Keratinocyte (primary cell): ENCODE measurements at regions not wholly inside any gene's neighbourhood (a gene's known extent, or its start where the extent isn't known, plus 50 kb on each side); places are given as distances from the start of the nearest gene placed in this dataset.

Experiments
- DNase-seq: peaks from one replicate; pipeline ENCODE4 v3.0.0-alpha.2; 2011; ENCODE audit warnings: low read depth, missing footprints, low spot score
- FAIRE-seq: peaks from 2 replicates; lab custom pipeline; 2011; peaks lifted over from hg19 to GRCh38; lab: Jason Lieb, UNC
- H2AFZ ChIP-seq: 2 replicates; pipeline ENCODE4 v1.6.0; 2012; ENCODE audit warnings: low read length, control low read depth, inconsistent platforms; ENCODE audit not compliant: control insufficient read depth
- H3K27ac ChIP-seq: 2 replicates; pipeline ENCODE4 v1.5.1; 2011; ENCODE audit warnings: low read length; ENCODE audit not compliant: control insufficient read depth, insufficient read depth
- H3K27me3 ChIP-seq: 3 replicates; pipeline ENCODE4 v1.6.0; 2011; ENCODE audit warnings: low read length; ENCODE audit not compliant: control insufficient read depth, insufficient read depth; ENCODE audit errors: extremely low read depth
- H3K36me3 ChIP-seq, 2 experiments: 2 replicates in 1 of 2; 3 replicates in 1 of 2; pipeline ENCODE4 v1.5.1; 2011; ENCODE audit warnings: low read length in 2 of 2, mild to moderate bottlenecking in 1 of 2; ENCODE audit not compliant: control insufficient read depth in 2 of 2, insufficient read depth in 2 of 2; ENCODE audit errors: extremely low read depth in 1 of 2
- H3K4me1 ChIP-seq: 3 replicates; pipeline ENCODE4 v1.5.1; 2011; ENCODE audit warnings: low read length; ENCODE audit not compliant: control insufficient read depth, insufficient read depth; ENCODE audit errors: extremely low read depth
- H3K4me2 ChIP-seq: 3 replicates; pipeline ENCODE4 v1.6.0; 2011; ENCODE audit warnings: low read depth, low read length; ENCODE audit not compliant: control insufficient read depth, insufficient read depth; ENCODE audit errors: extremely low read depth
- H3K4me3 ChIP-seq, 3 experiments: fragments of 200-600 bp in 1 of 3; sonication (generic) in 1 of 3; 2 replicates in 2 of 3; 3 replicates in 1 of 3; pipeline ENCODE4 v1.5.1; 2011 to 2016; ENCODE audit warnings: low read length in 3 of 3, mild to moderate bottlenecking in 3 of 3, control low read depth in 2 of 3, inconsistent platforms in 1 of 3, low read depth in 1 of 3, mixed read lengths in 1 of 3, mixed run types in 1 of 3, moderate library complexity in 1 of 3; ENCODE audit not compliant: control insufficient read depth in 2 of 3, insufficient read depth in 2 of 3; ENCODE audit errors: extremely low read depth in 1 of 3
- H3K79me2 ChIP-seq: 2 replicates; pipeline ENCODE4 v1.6.0; 2012; ENCODE audit warnings: low read length; ENCODE audit not compliant: control insufficient read depth, insufficient read depth
- H3K9ac ChIP-seq: 3 replicates; pipeline ENCODE4 v1.6.0; 2011; ENCODE audit warnings: low read length; ENCODE audit not compliant: control insufficient read depth, insufficient read depth; ENCODE audit errors: extremely low read depth
- H3K9me1 ChIP-seq: 3 replicates; pipeline ENCODE4 v1.6.0; 2011; ENCODE audit warnings: low read length; ENCODE audit not compliant: control insufficient read depth, insufficient read depth; ENCODE audit errors: extremely low read depth
- H3K9me3 ChIP-seq: 2 replicates; pipeline ENCODE4 v1.5.1; 2012; ENCODE audit warnings: low read depth, low read length; ENCODE audit not compliant: control insufficient read depth
- H4K20me1 ChIP-seq: 3 replicates; pipeline ENCODE4 v1.6.0; 2011; ENCODE audit warnings: low read length; ENCODE audit not compliant: control insufficient read depth, insufficient read depth; ENCODE audit errors: extremely low read depth
- EZH2 ChIP-seq: IDR thresholded peaks from one replicate; pipeline ENCODE4 v1.6.1; 2012; ENCODE audit warnings: inconsistent platforms, mild to moderate bottlenecking, low read length, moderate library complexity
- dilution Hi-C: fragments of 300-500 bp; cut with MboI; formaldehyde crosslinking; loops from one replicate; pipeline ENCODE4 v1.7.0; 2020; ENCODE audit warnings: low sequenced_read_pairs; ENCODE audit not compliant: extremely low pct_ligation_motif_present
- TF ChIP-seq, protein P1 (sequence below), 3 experiments: IDR thresholded peaks in 1 of 3; conservative IDR thresholded peaks in 1 of 3; optimal IDR thresholded peaks in 1 of 3; 2 replicates in 2 of 3; 3 replicates in 1 of 3; pipeline versions ENCODE3 to v1.5.1; 2011; ENCODE audit warnings: low read length in 3 of 3, mild to moderate bottlenecking in 3 of 3, moderate library complexity in 2 of 3, control low read depth in 1 of 3, inconsistent platforms in 1 of 3; ENCODE audit not compliant: insufficient read depth in 2 of 3; ENCODE audit errors: extremely low read depth in 1 of 3

DNA sequence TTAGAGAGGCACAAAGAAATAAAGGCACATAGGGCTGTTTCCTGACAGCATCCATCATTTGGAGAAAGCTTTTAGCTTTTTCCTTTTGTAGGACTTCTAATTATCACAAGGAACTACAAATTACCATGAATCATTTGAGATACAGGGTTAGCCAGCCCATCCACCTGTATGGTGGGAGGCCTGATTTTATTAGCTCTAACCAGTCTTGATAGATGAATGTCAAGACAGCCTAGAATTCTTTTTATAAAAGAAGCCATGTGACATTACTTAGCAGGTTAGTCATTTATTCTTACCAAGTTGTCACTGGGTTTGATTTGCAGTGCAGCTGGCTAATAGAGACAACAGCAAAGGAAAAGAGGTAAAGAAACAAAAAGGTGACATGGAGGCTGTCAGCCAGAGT, 618.1 kb downstream of the ZNF385D start:
- DNase-seq (no peak), FAIRE-seq (no peak)
- no peak overlapping the region for H3K27ac ChIP-seq
- H3K4me1 ChIP-seq = no peaks in the 10 kb centered on the region
- H3K79me2 ChIP-seq = no peaks in the 10 kb centered on the region
- no peaks in the 10 kb centered on the region for H3K27me3 ChIP-seq
- H3K9me1 ChIP-seq = no peaks in the 10 kb centered on the region
- no peak overlapping the region for H3K4me2 ChIP-seq
- H2AFZ ChIP-seq = no peak overlapping the region
- dilution Hi-C loops = no loop called here
- no peak overlapping the region for H3K4me3 ChIP-seq
- H4K20me1 ChIP-seq = no peaks in the 10 kb centered on the region
- TF ChIP-seq, protein P1, sequence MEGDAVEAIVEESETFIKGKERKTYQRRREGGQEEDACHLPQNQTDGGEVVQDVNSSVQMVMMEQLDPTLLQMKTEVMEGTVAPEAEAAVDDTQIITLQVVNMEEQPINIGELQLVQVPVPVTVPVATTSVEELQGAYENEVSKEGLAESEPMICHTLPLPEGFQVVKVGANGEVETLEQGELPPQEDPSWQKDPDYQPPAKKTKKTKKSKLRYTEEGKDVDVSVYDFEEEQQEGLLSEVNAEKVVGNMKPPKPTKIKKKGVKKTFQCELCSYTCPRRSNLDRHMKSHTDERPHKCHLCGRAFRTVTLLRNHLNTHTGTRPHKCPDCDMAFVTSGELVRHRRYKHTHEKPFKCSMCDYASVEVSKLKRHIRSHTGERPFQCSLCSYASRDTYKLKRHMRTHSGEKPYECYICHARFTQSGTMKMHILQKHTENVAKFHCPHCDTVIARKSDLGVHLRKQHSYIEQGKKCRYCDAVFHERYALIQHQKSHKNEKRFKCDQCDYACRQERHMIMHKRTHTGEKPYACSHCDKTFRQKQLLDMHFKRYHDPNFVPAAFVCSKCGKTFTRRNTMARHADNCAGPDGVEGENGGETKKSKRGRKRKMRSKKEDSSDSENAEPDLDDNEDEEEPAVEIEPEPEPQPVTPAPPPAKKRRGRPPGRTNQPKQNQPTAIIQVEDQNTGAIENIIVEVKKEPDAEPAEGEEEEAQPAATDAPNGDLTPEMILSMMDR (optimal IDR thresholded peaks at IDR 0.05 in 1 of 3, IDR thresholded peaks at IDR 0.05 in 1 of 3, conservative IDR thresholded peaks at IDR 0.05 in 1 of 3; ENCODE audit: extremely low read depth in 1 of 3, insufficient read depth in 2 of 3, low read length in 3 of 3) = no peak
- TF ChIP-seq EZH2 = no peak
- H3K9me3 ChIP-seq = no peaks in the 10 kb centered on the region
- H3K9ac ChIP-seq = no peak overlapping the region
- H3K36me3 ChIP-seq = no peaks in the 10 kb centered on the region

DNA sequence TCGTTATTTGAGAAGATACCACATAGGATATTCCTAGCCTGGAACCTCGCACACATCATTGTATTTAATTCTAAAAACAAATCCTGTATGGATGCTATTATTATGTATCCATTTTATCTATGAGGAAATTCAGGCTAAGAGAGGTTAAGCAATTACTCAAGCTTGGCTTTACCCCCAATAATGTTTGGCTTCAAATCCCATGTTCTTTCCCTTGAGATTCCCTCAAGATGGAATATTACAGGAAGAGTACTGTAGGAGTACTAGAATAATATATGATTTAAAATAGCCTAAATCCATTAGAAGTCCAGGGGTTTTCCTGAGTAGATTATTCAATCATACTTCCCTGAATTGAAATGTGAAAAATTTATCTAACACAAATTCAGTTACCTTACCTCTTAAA, 630.2 kb downstream of the ZNF385D start:
- Histone ChIP-seq H3K4me3 (no peak overlapping the region), H3K9me1 (no peaks in the 10 kb centered on the region), H3K36me3 (no peaks in the 10 kb centered on the region), H3K79me2 (no peaks in the 10 kb centered on the region), H3K4me1 (no peaks in the 10 kb centered on the region), H3K27ac (no peak overlapping the region), H3K4me2 (no peak overlapping the region), H4K20me1 (no peaks in the 10 kb centered on the region), H3K9me3 (no peaks in the 10 kb centered on the region), H3K9ac (no peak overlapping the region), H2AFZ (no peak overlapping the region), H3K27me3 (no peaks in the 10 kb centered on the region)
- TF ChIP-seq, protein P1 (optimal IDR thresholded peaks at IDR 0.05 in 1 of 3, IDR thresholded peaks at IDR 0.05 in 1 of 3, conservative IDR thresholded peaks at IDR 0.05 in 1 of 3; ENCODE audit: extremely low read depth in 1 of 3, insufficient read depth in 2 of 3, low read length in 3 of 3) = no peak
- TF ChIP-seq EZH2 = no peak
- DNase-seq (no peak), FAIRE-seq (no peak)
- dilution Hi-C loops = no loop called here
